ENCODE measurements at regions not wholly inside any gene's neighbourhood (a gene's known extent, or its start where the extent isn't known, plus 50 kb on each side); places are given as distances from the start of the nearest gene placed in this dataset.

DNA sequence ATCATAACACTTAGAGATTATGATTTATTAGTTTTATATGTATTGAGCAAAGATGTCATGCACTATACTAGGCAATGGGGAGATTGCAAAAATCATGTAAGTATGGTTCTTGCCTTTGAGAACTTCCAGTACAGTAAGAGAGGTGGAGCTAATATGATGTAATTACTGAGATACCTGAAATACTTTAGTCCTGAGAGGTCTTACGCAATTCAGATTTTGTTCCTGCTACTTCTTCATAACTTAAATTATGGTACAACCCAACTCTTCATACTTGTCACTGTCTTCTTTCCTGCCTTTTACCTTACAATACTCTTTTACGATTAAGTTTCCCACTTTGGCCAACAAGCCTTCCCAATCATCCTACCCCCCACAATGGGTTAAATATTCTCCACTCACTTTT, 564.2 kb upstream of the PITX2 start:
- no peak for DNase-seq

GRCh38 chr4:111198446-111198845, 575.6 kb upstream of the PITX2 start:
- no peak for DNase-seq

GRCh38 chr4:111204797-111205196, 581.9 kb upstream of the PITX2 start:
- no peak for DNase-seq

DNA sequence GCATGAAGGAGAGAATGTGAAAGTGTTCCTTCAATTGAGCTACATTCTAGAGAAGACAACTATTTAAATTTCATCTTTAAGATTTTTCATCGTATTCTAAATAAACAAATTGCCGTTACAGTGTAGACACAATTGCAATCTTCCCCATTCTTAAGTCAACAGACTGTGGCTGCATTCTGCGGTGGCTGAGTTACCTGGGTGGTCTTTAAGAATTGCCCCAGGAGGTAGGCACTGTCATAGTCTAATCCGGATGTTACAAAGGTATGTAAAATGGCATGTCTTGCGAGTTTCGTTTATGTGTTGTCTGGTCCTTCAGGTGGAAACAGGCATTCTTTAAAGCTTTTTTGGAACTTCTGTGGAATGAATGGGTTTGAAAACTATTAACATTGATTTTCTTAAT, 586.1 kb upstream of the PITX2 start:
- DNase-seq = no peak

GRCh38 chr4:111209706-111210105, 586.8 kb upstream of the PITX2 start:
- DNase-seq = no peak

DNA sequence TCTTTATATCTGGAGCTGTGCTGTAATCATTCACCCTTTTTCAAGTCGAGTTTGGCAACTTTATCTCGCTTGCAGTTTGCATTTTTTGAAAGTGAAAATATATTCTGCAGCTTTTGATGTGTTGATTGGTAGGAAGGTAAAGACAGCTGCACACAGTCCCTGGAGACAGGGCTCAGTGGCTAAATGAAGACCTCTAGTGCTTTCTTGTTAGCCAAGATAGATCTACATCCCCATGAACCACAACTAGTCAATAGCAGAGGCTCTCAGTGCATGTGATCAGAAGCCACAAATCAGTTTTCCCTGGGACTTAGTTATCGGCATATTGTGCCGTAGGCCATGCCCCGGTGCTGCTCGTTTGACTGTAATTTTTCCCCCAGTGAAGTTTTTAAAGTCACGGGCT, 587.7 kb upstream of the PITX2 start:
- DNase-seq = no peak

GRCh38 chr4:111213531-111213930, 590.7 kb upstream of the PITX2 start:
- no peak for DNase-seq

DNA sequence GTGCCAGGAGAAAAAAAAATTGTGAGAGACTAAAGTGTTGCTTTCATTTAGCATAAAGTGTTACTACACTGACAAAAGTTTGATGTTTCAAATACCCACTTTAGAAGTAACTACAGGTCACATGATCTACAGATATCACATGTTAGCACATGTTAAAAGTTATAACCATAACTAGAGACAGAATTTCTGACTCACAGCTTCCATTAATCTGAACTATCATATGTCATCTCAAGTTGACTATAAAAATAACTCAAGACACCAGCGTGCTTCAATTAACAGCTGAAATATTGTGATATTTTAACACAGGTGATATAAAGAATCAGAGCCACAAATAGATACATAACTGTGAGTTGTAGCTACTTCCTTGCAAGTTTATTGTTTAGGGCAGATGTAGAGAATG, 591.5 kb upstream of the PITX2 start:
- DNase-seq = no peak

- DNase-seq = no peak
These were observed 592.9 kb upstream of the PITX2 start for GRCh38 chr4:111215755-111216154.

DNA sequence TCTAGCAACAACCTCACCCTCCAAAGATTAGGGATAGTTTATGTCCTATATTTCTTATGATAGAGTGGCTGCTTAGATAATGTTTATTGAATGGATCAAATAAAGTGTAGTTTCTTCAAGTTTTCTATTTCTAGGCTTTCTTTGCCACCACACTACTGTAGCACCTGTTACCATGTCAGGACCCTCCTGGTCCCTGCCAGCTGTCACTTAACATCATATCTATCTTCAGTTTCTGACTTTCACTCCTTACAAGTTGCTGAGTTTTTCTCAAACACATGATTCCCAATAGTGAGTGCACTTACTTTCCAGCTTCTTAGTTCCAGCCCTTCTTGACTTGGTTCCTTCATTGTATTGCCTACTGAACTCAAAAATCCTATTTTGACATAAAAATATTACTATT, 593.9 kb upstream of the PITX2 start:
- no peak for DNase-seq

DNA sequence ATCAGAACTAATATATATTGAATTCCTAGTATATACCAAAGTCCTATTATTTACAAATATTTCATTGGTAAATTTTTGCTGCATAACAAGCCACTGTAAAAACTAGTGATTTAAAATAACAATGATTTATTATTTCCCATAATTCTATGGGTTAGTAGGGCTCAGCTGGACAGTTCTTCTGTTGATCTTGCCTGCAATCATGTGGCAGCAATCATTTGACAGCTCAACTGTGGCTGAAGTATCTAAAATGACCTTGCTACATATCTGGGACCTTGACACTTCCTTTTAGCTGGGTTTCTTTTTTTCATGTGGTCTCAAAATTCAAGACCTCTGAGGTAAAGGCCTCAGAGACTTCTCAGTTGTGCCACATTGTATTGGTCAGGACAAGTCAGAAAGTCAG, 598.5 kb upstream of the PITX2 start:
- DNase-seq = no peak

DNA sequence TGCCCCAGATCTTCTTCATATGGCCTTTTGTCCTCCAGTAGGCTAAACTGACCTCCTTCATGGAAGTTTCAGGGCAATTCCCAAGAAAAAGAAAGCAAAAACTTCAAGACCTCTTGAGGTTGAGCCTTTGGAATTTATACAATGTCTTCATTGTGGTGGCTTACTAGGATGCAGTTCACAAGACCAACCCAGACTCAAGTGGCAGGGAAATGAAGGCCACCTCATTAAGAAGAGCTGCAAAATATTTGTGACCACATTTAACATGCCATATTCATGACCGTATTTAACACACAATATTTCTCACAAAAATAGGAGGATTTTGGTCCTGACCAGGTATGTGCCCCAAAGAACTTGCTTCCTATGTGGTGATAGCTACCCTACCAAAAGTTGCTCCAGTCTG, 605.5 kb upstream of the PITX2 start:
- no peak for DNase-seq

DNA sequence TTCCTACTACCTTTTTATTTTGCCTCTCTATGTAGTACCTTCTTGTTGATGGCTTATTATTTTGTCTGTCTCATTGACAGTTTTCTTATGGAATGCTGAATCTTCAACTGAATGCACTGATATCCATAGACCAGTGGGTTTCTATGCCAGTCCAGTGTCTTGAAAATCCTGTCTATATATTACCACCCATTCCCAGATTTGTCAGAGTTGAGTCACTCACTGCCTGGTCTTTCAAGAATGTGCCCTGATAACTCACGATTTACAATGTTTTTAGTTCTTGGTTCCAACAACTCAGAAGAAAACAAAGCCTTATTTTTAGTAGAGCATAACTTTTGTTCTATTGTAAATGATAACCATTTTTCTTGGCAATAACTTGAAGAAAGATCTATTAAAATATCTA, 606.0 kb upstream of the PITX2 start:
- DNase-seq = no peak

- no peak for DNase-seq
These were observed 607.4 kb upstream of the PITX2 start for GRCh38 chr4:111230265-111230664.

DNA sequence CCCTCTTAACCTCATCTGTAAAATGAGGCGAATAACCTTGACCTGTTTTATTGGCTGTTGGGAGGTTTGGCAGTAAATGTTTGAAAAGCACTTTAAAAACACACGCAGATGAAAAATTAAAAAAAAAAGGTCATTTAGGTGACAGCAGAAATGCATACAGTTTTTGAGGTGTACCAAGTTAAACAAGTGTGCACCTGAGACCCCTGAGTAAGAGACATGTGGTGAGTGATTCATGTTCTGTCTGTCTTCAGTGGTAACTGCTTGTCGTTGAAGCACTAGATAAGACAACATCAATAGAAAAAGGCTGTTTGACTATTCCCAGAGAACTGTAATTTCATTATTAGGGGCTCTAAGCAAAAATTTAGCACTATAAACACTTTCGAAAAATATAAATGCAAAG, 608.4 kb upstream of the PITX2 start:
- no peak for DNase-seq

- DNase-seq = no peak
These were observed 612.1 kb upstream of the PITX2 start for GRCh38 chr4:111234939-111235338.

GRCh38 chr4:111263836-111264235, 641.0 kb upstream of the PITX2 start:
- no peak for DNase-seq

DNA sequence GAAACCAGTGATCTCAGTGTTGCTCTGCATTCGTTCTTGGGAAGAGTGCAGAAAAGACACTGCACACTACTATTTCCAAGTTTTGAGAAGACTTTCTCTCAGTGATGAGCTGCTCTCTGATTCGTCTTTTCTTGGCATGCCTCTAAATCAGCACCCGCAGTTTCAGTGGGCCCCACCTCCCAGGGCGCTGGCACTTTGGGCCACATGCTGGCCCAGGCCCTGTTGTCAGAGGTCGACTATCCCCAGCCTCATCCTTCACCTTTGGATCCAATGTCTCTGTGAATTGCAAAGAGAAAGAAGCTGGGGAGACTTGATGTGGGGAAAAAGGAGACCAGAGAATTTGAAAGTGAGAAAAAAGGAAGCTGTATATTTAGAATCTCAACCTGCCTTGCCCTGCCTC, 644.1 kb upstream of the PITX2 start:
- DNase-seq = no peak

DNA sequence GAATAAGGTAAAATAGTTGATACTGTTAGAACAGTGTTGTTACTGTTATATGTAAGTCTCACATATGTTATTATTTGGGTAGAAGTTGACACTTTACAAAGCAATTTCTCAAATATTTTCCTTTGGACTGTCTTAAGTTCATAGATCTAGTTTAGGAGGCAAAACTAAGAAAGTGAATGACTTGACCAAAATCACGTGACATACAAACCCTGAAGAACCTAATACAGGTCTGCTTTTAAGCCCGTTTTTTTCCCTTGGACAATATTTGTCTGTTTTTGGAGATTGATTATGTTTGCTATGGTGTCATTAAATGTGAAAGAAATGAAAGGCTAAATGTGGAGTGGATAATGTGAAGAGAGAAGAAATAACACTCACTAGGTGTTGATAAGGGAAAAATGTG, 644.9 kb upstream of the PITX2 start:
- DNase-seq = no peak

DNA sequence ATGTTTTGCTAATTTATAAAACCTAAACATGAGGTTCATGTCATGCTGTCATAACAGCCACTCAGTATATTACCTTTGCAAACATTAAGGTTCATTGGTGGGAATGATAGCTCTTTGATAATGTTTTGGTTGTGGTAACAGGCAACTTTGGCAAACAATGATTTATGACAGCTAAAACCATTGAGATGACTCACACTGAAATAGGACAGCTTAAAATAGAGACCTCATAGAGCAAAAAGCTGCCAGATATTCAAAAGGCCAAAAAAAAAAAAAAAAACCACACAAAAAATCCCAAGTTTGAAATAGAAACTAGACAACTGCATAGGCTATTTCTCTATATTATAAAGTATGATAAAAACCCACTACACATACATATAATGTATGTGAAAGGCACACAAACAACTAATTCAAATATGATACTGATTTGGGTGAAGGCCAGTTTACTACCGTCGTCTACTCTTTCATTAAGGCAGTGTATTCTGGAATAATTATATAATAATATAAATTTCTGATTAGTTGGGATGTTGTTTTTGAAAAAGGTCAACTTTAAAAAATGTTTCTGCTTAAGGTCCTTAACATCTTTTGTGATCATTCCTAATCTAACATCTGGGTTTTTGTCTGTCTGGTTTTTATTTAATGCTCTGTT, 646.0 kb upstream of the PITX2 start:
- DNase-seq = no peak

DNA sequence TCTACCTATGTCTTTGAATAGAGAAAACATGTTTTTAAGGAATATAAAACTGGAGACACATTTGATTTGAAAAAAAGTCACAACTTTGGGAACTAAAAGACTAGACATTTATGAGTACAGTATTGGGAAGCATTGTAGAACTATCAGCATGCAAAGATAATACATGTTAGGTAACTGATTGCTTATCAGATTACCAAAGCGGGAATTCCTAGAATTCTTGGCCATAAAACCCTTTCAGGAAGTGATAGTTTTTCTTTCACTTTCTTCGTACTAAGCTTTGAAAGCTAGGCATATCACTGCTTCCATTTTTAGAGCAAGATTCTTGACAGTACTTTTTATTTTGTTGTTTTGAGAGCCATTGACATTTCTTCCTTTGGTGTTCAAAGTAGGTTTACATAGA, 646.6 kb upstream of the PITX2 start:
- no peak for DNase-seq

GRCh38 chr4:111274060-111274459, 651.2 kb upstream of the PITX2 start:
- no peak for DNase-seq

DNA sequence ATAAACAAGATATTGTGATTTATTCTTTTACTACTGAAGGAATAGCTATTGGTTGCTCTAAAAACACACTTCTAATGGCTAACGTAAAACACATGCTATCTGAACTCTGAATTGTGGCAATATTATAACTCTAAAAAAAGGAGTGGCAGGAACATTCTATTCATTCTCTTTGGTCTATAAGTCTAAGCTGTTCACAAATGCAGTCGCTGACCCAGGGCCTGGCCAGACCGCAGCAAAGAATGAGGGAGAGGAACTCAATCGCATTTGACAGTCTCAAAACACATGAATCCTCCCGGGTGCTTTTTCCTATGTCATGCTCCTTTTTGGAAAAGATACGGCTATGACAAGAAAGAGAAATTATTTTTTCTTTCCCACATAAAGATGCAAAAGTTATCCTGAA, 651.6 kb upstream of the PITX2 start:
- DNase-seq = no peak

DNA sequence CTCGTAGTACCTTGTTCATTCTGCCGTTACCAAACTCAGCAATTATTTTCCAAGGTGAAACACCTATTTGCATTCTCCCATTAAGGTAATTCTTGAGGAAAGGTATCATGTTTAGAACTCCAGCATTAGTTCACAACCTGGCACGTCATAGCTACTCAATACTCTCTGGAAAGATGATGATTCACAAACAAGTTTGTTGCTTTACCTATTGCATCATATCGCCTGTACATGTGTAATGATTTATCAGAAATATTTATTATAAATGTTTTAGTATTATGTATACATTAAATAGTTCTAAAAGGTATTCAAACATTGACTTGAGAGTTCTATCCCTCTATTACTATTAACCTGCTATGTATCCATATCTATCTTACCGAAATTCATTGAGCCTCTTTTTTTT, 658.3 kb upstream of the PITX2 start:
- DNase-seq = no peak

DNA sequence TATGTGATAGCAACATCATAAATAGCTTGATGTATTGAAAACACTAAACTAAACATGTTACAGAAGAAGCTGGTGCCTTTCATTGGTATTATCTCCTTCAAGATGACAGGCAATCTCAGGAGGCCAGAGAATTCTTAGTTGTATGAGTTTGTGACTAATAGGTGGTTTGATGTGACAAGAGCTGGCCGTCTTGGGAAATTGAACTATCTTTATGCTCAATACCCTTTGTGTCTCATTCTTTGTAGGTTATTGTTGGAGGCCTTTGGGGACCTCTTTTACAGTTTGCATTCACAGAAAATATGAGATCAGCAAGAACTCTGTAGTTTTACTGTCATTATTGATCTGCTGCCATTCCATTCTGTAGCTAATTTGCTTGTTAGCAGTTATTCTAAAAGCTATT, 659.2 kb upstream of the PITX2 start:
- no peak for DNase-seq

Data from NCI-H2171 (cell line).